ENCODE measurements at regions not wholly inside any gene's neighbourhood (a gene's known extent, or its start where the extent isn't known, plus 50 kb on each side); places are given as distances from the start of the nearest gene placed in this dataset.
A peak's percentile ranks its signal among the peaks of the same experiment; 100 is the strongest.

DNA sequence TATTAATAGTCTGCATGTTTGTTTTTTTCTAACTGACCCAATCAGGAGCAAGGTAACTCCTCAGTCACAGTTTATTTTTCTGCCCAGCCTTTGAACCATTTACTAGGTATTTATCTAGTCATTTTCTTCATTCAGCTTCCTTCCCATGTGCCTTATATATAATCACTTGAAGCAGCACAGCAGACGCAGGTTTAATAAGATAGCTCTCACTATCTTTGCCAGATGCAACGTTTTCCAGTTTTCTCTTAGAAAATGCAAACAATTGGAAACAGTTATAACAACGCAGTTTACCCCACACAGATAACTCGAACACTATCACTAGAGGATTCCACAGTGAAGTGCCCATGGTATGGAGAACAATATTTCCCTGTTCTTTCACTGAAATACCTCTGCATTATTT, 56.4 kb upstream of the NFKB1 start:
- no peak overlapping the region for H3K27ac ChIP-seq (replicated peaks; ENCODE audit: low read length)
- H3K4me2 ChIP-seq (ENCODE audit: insufficient read depth, low read length, poor library complexity, severe bottlenecking), result no peak overlapping the region
- no peak overlapping the region for H2AFZ ChIP-seq (ENCODE audit: low read length)
- H2BK5ac ChIP-seq (ENCODE audit: low read length), result no peak overlapping the region
- H3K14ac ChIP-seq (ENCODE audit: low read length), result no peak overlapping the region
- no peaks in the 10 kb centered on the region for H3K79me1 ChIP-seq (ENCODE audit: low read depth, low read length)
- peaks cover 2 to 3% of the 10 kb centered on the region in 2 donors for H3K4me1 ChIP-seq (ENCODE audit: control insufficient read depth in 2 of 2, insufficient read depth in 1 of 2, low read depth in 1 of 2, low read length in 2 of 2)
- no peak overlapping the region for H2BK12ac ChIP-seq (ENCODE audit: low read length)
- H3K4ac ChIP-seq (ENCODE audit: low read length), result no peak overlapping the region
- H2BK120ac ChIP-seq (ENCODE audit: low read depth, low read length), result no peak overlapping the region
- DNase-seq (ENCODE audit: low spot score), result no peak
- H3K36me3 ChIP-seq (replicated peaks in 1 of 2; ENCODE audit: control insufficient read depth in 2 of 2, insufficient read depth in 2 of 2, low read length in 2 of 2), result no peaks in the 10 kb centered on the region
- no peak overlapping the region for H2BK15ac ChIP-seq (ENCODE audit: low read length)
- no peak overlapping the region for H4K8ac ChIP-seq (ENCODE audit: low read depth, low read length)
- H4K91ac ChIP-seq (ENCODE audit: low read depth, low read length, poor library complexity), result no peak overlapping the region
- H3K4me3 ChIP-seq (ENCODE audit: low read length in 2 of 2), result no peak overlapping the region
- no CpG with 5 or more reads among the region's 4 CpGs for WGBS, 2 donors (ENCODE audit: extremely low coverage in 2 of 2, insufficient read length in 2 of 2, insufficient replicate concordance in 1 of 2)
- no peak overlapping the region for H3K18ac ChIP-seq (ENCODE audit: low read length)
- H3K9me3 ChIP-seq (replicated peaks in 1 of 2; ENCODE audit: control insufficient read depth in 2 of 2, insufficient read depth in 1 of 2, low read depth in 1 of 2, low read length in 2 of 2), result no peaks in the 10 kb centered on the region
- no peak overlapping the region for H3K23ac ChIP-seq (ENCODE audit: low read depth, low read length, poor library complexity)
- H3K27me3 ChIP-seq (ENCODE audit: control insufficient read depth in 3 of 3, insufficient read depth in 3 of 3, low read depth in 1 of 3, low read length in 3 of 3), result no peaks in the 10 kb centered on the region
- H2AK5ac ChIP-seq (ENCODE audit: low read depth, low read length), result no peak overlapping the region
- H3K9ac ChIP-seq (ENCODE audit: low read depth, low read length, poor library complexity), result no peak overlapping the region

DNA sequence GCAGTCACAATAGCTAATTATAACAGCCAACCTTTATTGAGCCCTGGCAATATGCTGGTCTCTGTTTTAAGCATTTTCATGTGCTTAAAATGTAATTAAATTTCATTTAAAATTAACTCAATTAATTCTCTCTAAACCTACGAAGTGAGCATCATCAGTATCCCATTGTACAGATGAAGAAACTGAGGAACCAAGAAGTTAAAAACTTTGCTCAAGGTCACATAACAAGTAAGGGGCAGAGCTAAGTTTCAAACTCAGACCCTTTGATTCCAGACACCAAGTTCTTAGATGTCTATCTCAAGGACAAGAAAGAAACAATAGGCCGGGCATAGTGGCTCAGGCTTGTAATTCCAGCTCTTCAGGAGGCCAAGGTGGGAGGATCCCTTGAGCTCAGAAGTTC, 55.9 kb upstream of the NFKB1 start:
- Histone ChIP-seq H2BK12ac (ENCODE audit: low read length) (no peak overlapping the region), H3K14ac (ENCODE audit: low read length) (no peak overlapping the region)

DNA sequence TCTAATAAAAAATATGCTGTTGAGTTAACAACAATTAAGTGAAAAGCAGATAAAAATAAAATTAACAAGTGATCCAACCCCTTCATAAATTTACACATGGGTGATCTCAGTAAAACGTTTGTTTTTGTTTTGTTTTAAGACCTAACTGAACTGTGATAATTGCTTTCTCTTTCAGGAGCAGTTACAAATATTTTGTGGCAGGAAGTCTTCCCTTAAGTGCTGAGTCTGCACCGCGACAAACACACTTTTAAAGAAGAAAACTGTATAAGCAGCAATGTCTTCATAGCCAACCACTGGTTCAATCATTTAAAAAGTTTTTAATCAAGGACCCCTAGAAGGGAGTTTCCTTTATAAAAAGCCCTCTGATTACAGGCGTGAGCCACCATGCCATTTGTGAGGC, 53.7 kb upstream of the NFKB1 start:
- Histone ChIP-seq H3K27me3 (ENCODE audit: control insufficient read depth in 3 of 3, insufficient read depth in 3 of 3, low read depth in 1 of 3, low read length in 3 of 3) (no peaks in the 10 kb centered on the region), H3K9me3 (replicated peaks in 1 of 2; ENCODE audit: control insufficient read depth in 2 of 2, insufficient read depth in 1 of 2, low read depth in 1 of 2, low read length in 2 of 2) (no peaks in the 10 kb centered on the region), H2AK5ac (ENCODE audit: low read depth, low read length) (no peak overlapping the region), H3K14ac (ENCODE audit: low read length) (no peak overlapping the region), H2AFZ (ENCODE audit: low read length) (no peak overlapping the region), H3K9ac (ENCODE audit: low read depth, low read length, poor library complexity) (no peak overlapping the region), H2BK15ac (ENCODE audit: low read length) (no peak overlapping the region), H3K4me1 (ENCODE audit: control insufficient read depth in 2 of 2, insufficient read depth in 1 of 2, low read depth in 1 of 2, low read length in 2 of 2) (no peaks in the 10 kb centered on the region), H3K4ac (ENCODE audit: low read length) (no peak overlapping the region), H3K4me3 (ENCODE audit: low read length in 2 of 2) (no peak overlapping the region), H4K91ac (ENCODE audit: low read depth, low read length, poor library complexity) (no peak overlapping the region), H2BK120ac (ENCODE audit: low read depth, low read length) (no peak overlapping the region), H3K27ac (replicated peaks; ENCODE audit: low read length) (no peak overlapping the region), H3K23ac (ENCODE audit: low read depth, low read length, poor library complexity) (no peak overlapping the region), H3K18ac (ENCODE audit: low read length) (no peak overlapping the region), H2BK12ac (ENCODE audit: low read length) (no peak overlapping the region), H3K79me1 (ENCODE audit: low read depth, low read length) (no peaks in the 10 kb centered on the region), H4K8ac (ENCODE audit: low read depth, low read length) (no peak overlapping the region), H3K4me2 (ENCODE audit: insufficient read depth, low read length, poor library complexity, severe bottlenecking) (no peak overlapping the region), H3K36me3 (replicated peaks in 1 of 2; ENCODE audit: control insufficient read depth in 2 of 2, insufficient read depth in 2 of 2, low read length in 2 of 2) (no peaks in the 10 kb centered on the region), H2BK5ac (ENCODE audit: low read length) (no peak overlapping the region)
- WGBS, 2 donors (ENCODE audit: extremely low coverage in 2 of 2, insufficient read length in 2 of 2, insufficient replicate concordance in 1 of 2), result no CpG with 5 or more reads among the region's 4 CpGs
- no peak for DNase-seq (ENCODE audit: low spot score)

More for the DNA sequence above, 55.9 kb upstream of the NFKB1 start:
- Histone ChIP-seq H3K23ac (ENCODE audit: low read depth, low read length, poor library complexity) (no peak overlapping the region), H3K27ac (replicated peaks; ENCODE audit: low read length) (no peak overlapping the region), H4K8ac (ENCODE audit: low read depth, low read length) (no peak overlapping the region), H3K4me1 (ENCODE audit: control insufficient read depth in 2 of 2, insufficient read depth in 1 of 2, low read depth in 1 of 2, low read length in 2 of 2) (no peaks in the 10 kb centered on the region), H3K79me1 (ENCODE audit: low read depth, low read length) (no peaks in the 10 kb centered on the region), H3K9ac (ENCODE audit: low read depth, low read length, poor library complexity) (no peak overlapping the region), H2BK5ac (ENCODE audit: low read length) (no peak overlapping the region), H2BK15ac (ENCODE audit: low read length) (no peak overlapping the region), H3K4ac (ENCODE audit: low read length) (no peak overlapping the region), H4K91ac (ENCODE audit: low read depth, low read length, poor library complexity) (no peak overlapping the region), H2BK120ac (ENCODE audit: low read depth, low read length) (no peak overlapping the region), H3K18ac (ENCODE audit: low read length) (no peak overlapping the region), H3K9me3 (replicated peaks in 1 of 2; ENCODE audit: control insufficient read depth in 2 of 2, insufficient read depth in 1 of 2, low read depth in 1 of 2, low read length in 2 of 2) (no peaks in the 10 kb centered on the region), H2AFZ (ENCODE audit: low read length) (no peak overlapping the region), H3K27me3 (ENCODE audit: control insufficient read depth in 3 of 3, insufficient read depth in 3 of 3, low read depth in 1 of 3, low read length in 3 of 3) (no peaks in the 10 kb centered on the region), H3K4me3 (ENCODE audit: low read length in 2 of 2) (no peak overlapping the region), H3K36me3 (replicated peaks in 1 of 2; ENCODE audit: control insufficient read depth in 2 of 2, insufficient read depth in 2 of 2, low read length in 2 of 2) (no peaks in the 10 kb centered on the region), H3K4me2 (ENCODE audit: insufficient read depth, low read length, poor library complexity, severe bottlenecking) (no peak overlapping the region), H2AK5ac (ENCODE audit: low read depth, low read length) (no peak overlapping the region)
- WGBS, 2 donors (ENCODE audit: extremely low coverage in 2 of 2, insufficient read length in 2 of 2, insufficient replicate concordance in 1 of 2), result no CpG with 5 or more reads among the region's 2 CpGs
- DNase-seq (ENCODE audit: low spot score), result no peak

DNA sequence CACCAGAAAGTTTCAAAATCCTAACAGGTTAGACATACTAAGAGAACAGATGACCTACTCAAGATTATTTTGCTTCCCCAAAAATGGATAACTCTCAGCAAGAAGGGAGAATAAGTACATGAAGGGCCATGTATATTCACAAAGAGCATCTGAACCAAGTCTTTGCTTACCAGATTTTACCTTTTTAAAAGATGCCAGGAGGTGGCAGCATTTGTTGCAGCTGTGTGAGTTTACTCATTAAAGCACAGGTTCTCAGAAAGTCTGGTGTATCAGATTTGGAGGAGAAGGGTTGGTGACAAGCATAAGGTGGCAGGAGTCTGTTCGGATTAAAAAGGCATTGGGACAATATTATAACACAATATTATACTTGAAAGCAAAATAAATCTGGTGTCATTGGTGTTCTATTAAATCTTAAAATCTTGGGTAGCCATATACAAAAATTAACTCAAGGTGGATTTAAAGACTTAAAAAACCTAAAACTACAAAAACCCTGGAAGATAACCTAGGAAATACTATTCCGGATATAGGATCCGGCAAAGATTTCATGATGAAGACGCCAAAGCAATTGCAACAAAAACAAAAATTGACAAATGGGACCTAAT, 51.3 kb upstream of the NFKB1 start:
- Histone ChIP-seq H4K8ac (ENCODE audit: low read depth, low read length) (no peak overlapping the region), H3K9ac (ENCODE audit: low read depth, low read length, poor library complexity) (no peak overlapping the region), H2BK12ac (ENCODE audit: low read length) (no peak overlapping the region), H3K4me2 (ENCODE audit: insufficient read depth, low read length, poor library complexity, severe bottlenecking) (no peak overlapping the region), H4K91ac (ENCODE audit: low read depth, low read length, poor library complexity) (no peak overlapping the region), H3K23ac (ENCODE audit: low read depth, low read length, poor library complexity) (no peak overlapping the region), H3K18ac (ENCODE audit: low read length) (no peak overlapping the region), H2BK15ac (ENCODE audit: low read length) (no peak overlapping the region), H3K27me3 (ENCODE audit: control insufficient read depth in 3 of 3, insufficient read depth in 3 of 3, low read depth in 1 of 3, low read length in 3 of 3) (no peaks in the 10 kb centered on the region), H3K4me1 (ENCODE audit: control insufficient read depth in 2 of 2, insufficient read depth in 1 of 2, low read depth in 1 of 2, low read length in 2 of 2) (peaks cover 0 to 2% of the 10 kb centered on the region in 2 donors), H3K36me3 (replicated peaks in 1 of 2; ENCODE audit: control insufficient read depth in 2 of 2, insufficient read depth in 2 of 2, low read length in 2 of 2) (peaks cover 0 to 1% of the 10 kb centered on the region in 2 donors), H3K27ac (replicated peaks; ENCODE audit: low read length) (no peak overlapping the region), H3K4me3 (ENCODE audit: low read length in 2 of 2) (no peak overlapping the region), H2BK5ac (ENCODE audit: low read length) (no peak overlapping the region), H2BK120ac (ENCODE audit: low read depth, low read length) (no peak overlapping the region), H3K79me1 (ENCODE audit: low read depth, low read length) (no peaks in the 10 kb centered on the region), H2AK5ac (ENCODE audit: low read depth, low read length) (no peak overlapping the region), H3K14ac (ENCODE audit: low read length) (no peak overlapping the region), H3K4ac (ENCODE audit: low read length) (no peak overlapping the region), H2AFZ (ENCODE audit: low read length) (no peak overlapping the region), H3K9me3 (replicated peaks in 1 of 2; ENCODE audit: control insufficient read depth in 2 of 2, insufficient read depth in 1 of 2, low read depth in 1 of 2, low read length in 2 of 2) (no peaks in the 10 kb centered on the region)
- peak; percentile 24 for DNase-seq (ENCODE audit: low spot score)
- no CpG with 5 or more reads among the region's 4 CpGs for WGBS, 2 donors (ENCODE audit: extremely low coverage in 2 of 2, insufficient read length in 2 of 2, insufficient replicate concordance in 1 of 2)

Measured in neuronal stem cell (in vitro differentiated cells).